Vagina (tissue), 2 donors: ENCODE measurements at regions not wholly inside any gene's neighbourhood (a gene's known extent, or its start where the extent isn't known, plus 50 kb on each side); places are given as distances from the start of the nearest gene placed in this dataset.

Source experiments
- DNase-seq, 2 donors: peaks; one replicate each; pipeline ENCODE4 v3.0.0-alpha.2; 2017; ENCODE audit errors: extremely low spot score in 2 of 2
- H3K27ac ChIP-seq: fragments of 200-600 bp; sonication (generic); one replicate; pipeline ENCODE4 v1.5.1; 2019
- H3K27me3 ChIP-seq: fragments of 200-600 bp; sonication (generic); one replicate; pipeline ENCODE4 v1.5.1; 2019
- H3K36me3 ChIP-seq, 2 donors: fragments of 200-600 bp; sonication (generic); one replicate each; pipeline ENCODE4 v1.5.1; 2017 to 2019
- H3K4me1 ChIP-seq: fragments of 200-600 bp; sonication (generic); one replicate; pipeline ENCODE4 v1.5.1; 2019
- H3K4me3 ChIP-seq, 2 donors: fragments of 200-600 bp; sonication (generic); 1 replicate in 1 of 2; 2 replicates in 1 of 2; pipeline ENCODE4 v1.5.1; 2016 to 2019
- H3K9me3 ChIP-seq: fragments of 200-600 bp; sonication (generic); one replicate; pipeline ENCODE4 v1.5.1; 2019
- POLR2A ChIP-seq, 2 donors: fragments of 450-650 bp; IDR thresholded peaks; one replicate each; pipeline ENCODE4 v1.6.1; 2017; ENCODE audit warnings: antibody characterized with exemption in 2 of 2, mild to moderate bottlenecking in 2 of 2, moderate library complexity in 2 of 2
- POLR2AphosphoS5 ChIP-seq, 2 donors: sonication (generic); formaldehyde crosslinking; IDR thresholded peaks; one replicate each; pipeline ENCODE4 v1.9.0; 2017; ENCODE audit warnings: antibody characterized with exemption in 2 of 2, mild to moderate bottlenecking in 2 of 2, low read depth in 1 of 2; ENCODE audit not compliant: insufficient read depth in 1 of 2
- intact Hi-C: fragments of 100-400 bp; cut with DNase I; formaldehyde crosslinking; loops from one replicate; pipeline ENCODE4 v1.15.1; 2023
- TF ChIP-seq, protein P1 (sequence below), 3 experiments: fragments of 450-650 bp in 2 of 3; fragments of 200-600 bp in 1 of 3; sonication (generic) in 1 of 3; IDR thresholded peaks; one replicate each; pipeline ENCODE4 v1.5.1; 2017 to 2019; ENCODE audit warnings: antibody characterized with exemption in 3 of 3, mild to moderate bottlenecking in 2 of 3, moderate library complexity in 2 of 3

DNA sequence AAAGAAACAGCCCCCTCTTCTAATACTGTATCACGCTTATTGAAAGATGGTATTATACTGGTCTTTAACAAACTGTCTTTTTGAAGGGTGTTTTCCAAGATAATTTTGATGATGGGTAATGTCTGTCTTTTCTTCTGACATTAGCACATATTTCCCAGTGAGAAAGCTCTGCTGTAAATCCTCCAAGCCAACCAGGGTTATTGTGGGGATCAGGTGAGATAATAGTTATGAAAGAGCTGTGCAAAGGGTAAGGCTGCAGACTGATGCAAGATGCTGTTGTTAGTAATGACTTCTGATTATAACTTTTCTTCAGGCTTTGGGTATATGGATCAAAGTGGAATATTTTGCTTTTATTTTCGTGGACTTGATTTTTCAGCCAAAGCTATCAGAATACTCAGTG, 581.7 kb downstream of the REEP3 start:
- Histone ChIP-seq H3K9me3 (no peaks in the 10 kb centered on the region), H3K4me1 (no peaks in the 10 kb centered on the region), H3K4me3 (no peak overlapping the region), H3K27ac (no peak overlapping the region), H3K27me3 (no peaks in the 10 kb centered on the region), H3K36me3 (no peaks in the 10 kb centered on the region)
- intact Hi-C loops: no loop called here
- TF ChIP-seq, protein P1, sequence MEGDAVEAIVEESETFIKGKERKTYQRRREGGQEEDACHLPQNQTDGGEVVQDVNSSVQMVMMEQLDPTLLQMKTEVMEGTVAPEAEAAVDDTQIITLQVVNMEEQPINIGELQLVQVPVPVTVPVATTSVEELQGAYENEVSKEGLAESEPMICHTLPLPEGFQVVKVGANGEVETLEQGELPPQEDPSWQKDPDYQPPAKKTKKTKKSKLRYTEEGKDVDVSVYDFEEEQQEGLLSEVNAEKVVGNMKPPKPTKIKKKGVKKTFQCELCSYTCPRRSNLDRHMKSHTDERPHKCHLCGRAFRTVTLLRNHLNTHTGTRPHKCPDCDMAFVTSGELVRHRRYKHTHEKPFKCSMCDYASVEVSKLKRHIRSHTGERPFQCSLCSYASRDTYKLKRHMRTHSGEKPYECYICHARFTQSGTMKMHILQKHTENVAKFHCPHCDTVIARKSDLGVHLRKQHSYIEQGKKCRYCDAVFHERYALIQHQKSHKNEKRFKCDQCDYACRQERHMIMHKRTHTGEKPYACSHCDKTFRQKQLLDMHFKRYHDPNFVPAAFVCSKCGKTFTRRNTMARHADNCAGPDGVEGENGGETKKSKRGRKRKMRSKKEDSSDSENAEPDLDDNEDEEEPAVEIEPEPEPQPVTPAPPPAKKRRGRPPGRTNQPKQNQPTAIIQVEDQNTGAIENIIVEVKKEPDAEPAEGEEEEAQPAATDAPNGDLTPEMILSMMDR (IDR thresholded peaks at IDR 0.05): no peak
- TF ChIP-seq POLR2A (IDR thresholded peaks at IDR 0.05) (no peak), POLR2AphosphoS5 (IDR thresholded peaks at IDR 0.05; ENCODE audit: insufficient read depth in 1 of 2, low read depth in 1 of 2) (no peak)
- DNase-seq: no peak

GRCh38 chr10:64103750-64104470, 582.7 kb downstream of the REEP3 start:
- no peaks in the 10 kb centered on the region for H3K27me3 ChIP-seq

GRCh38 chr10:64109926-64110495, 588.8 kb downstream of the REEP3 start:
- DNase-seq: no peak
- H3K27ac ChIP-seq: no peak overlapping the region
- H3K4me1 ChIP-seq: no peaks in the 10 kb centered on the region
- TF ChIP-seq POLR2AphosphoS5 (IDR thresholded peaks at IDR 0.05; ENCODE audit: insufficient read depth in 1 of 2, low read depth in 1 of 2) (no peak), POLR2A (IDR thresholded peaks at IDR 0.05) (no peak)
- TF ChIP-seq, protein P1 (IDR thresholded peaks at IDR 0.05): no peak
- intact Hi-C loops: no loop called here
- no peak overlapping the region for H3K4me3 ChIP-seq
- H3K36me3 ChIP-seq: no peaks in the 10 kb centered on the region
- no peaks in the 10 kb centered on the region for H3K9me3 ChIP-seq
- no peaks in the 10 kb centered on the region for H3K27me3 ChIP-seq

More at GRCh38 chr10:64103750-64104470, 582.7 kb downstream of the REEP3 start:
- intact Hi-C loops: no loop called here
- Histone ChIP-seq H3K36me3 (no peaks in the 10 kb centered on the region), H3K4me3 (no peak overlapping the region), H3K4me1 (no peaks in the 10 kb centered on the region), H3K9me3 (no peaks in the 10 kb centered on the region), H3K27ac (no peak overlapping the region)
- TF ChIP-seq, protein P1 (IDR thresholded peaks at IDR 0.05): no peak
- TF ChIP-seq POLR2AphosphoS5 (IDR thresholded peaks at IDR 0.05; ENCODE audit: insufficient read depth in 1 of 2, low read depth in 1 of 2) (no peak), POLR2A (IDR thresholded peaks at IDR 0.05) (no peak)
- DNase-seq: no peak

DNA sequence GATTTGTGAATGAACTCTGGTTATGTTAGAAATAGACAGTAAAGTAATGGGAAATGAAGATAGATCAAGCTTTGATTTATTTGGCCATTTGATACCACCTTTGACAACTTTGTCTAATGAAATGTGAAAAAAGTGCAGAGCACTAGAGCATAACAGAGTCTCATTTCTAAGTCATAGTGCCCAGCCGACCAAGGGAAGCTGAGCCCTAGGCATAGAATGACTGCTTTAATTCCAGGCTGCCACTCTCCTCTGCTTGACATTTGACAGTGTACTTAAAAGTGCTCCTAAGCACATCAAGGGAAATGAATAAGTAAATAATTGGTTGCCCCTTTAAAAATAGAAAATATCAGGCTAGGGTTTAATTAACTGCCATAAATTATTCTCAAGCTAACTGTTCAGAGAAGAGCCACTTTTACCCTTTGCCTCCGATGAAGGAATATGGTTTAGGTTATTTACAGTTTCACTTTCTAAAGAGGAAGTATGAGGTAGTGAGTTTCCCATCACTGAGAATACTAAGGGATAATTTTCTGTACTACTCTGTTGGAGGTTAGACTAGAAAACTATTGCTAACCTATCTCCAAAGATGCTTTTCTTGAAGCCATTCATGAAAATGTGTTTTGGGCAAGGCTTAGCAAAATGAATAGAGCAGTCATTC, 591.6 kb downstream of the REEP3 start:
- intact Hi-C loops: no loop called here
- no peaks in the 10 kb centered on the region for H3K9me3 ChIP-seq

More for the DNA sequence above, 591.6 kb downstream of the REEP3 start:
- H3K4me1 ChIP-seq: no peaks in the 10 kb centered on the region
- DNase-seq: no peak
- H3K36me3 ChIP-seq: no peaks in the 10 kb centered on the region
- no peaks in the 10 kb centered on the region for H3K27me3 ChIP-seq
- TF ChIP-seq, protein P1 (IDR thresholded peaks at IDR 0.05): no peak
- TF ChIP-seq POLR2AphosphoS5 (IDR thresholded peaks at IDR 0.05; ENCODE audit: insufficient read depth in 1 of 2, low read depth in 1 of 2): no peak
- no peak for TF ChIP-seq POLR2A (IDR thresholded peaks at IDR 0.05)
- no peak overlapping the region for H3K4me3 ChIP-seq
- H3K27ac ChIP-seq: no peak overlapping the region
